ENCODE measurements at regions not wholly inside any gene's neighbourhood (a gene's known extent, or its start where the extent isn't known, plus 50 kb on each side); places are given as distances from the start of the nearest gene placed in this dataset.
"Not testable (repeated sequence)": the region's sequence is repeated elsewhere in the genome, so short reads cannot be mapped to it uniquely, and the experiment has no call there.

GRCh38 chr6:79392094-79392493 is 145.1 kb downstream of the LCA5 start:
- no peak for DNase-seq (ENCODE audit: low spot score)

DNA sequence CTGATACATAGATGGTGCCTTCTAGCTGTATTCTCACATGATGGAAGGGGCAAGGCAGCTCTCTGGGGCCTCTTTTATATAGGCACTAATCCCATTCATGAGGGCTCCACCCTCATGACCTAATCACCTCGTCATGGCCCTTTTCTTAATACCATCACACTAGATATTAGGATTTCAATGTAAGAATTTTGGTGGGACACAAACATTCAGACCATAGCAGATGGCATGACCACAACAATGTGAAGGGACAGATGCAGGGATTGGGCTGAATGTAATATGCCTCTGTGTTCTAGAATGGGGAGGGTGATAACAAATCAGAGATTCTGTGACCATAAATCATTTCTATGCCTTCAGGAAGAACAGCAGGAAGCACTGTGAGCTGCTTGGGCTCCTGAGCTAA is 145.8 kb downstream of the LCA5 start:
- no peak for DNase-seq (ENCODE audit: low spot score)

GRCh38 chr6:79385893-79386292 is 151.3 kb downstream of the LCA5 start:
- DNase-seq (ENCODE audit: low spot score): no peak

- DNase-seq (ENCODE audit: low spot score): no peak
Observed at GRCh38 chr6:79385333-79385732, 150.9 kb upstream of the HMGN3 start.

GRCh38 chr6:79384845-79385244 is 150.4 kb upstream of the HMGN3 start:
- DNase-seq (ENCODE audit: low spot score): no peak

GRCh38 chr6:79378957-79379356 is 144.5 kb upstream of the HMGN3 start:
- no peak for DNase-seq (ENCODE audit: low spot score)

GRCh38 chr6:79377888-79378348 is 143.4 kb upstream of the HMGN3 start:
- no peak for DNase-seq (ENCODE audit: low spot score)

DNA sequence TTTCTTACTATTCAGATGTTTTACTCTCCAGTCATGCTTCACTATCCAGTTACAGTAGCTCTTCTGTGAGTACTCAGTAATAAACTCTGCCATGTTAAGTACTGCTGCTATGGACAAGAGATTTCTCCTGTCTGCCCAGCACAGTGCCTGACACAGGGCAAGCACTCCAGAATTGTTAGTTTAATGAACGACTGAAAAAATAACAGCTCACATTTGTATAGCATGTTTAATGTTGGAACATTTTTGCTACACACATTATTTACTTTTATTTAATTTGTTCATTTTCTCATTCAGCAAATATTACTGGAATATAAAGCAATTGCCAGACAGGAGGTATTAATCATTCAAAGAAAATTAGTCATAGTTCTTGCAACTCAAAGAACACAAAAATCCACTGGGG is 142.6 kb upstream of the HMGN3 start:
- no peak for DNase-seq (ENCODE audit: low spot score)

DNA sequence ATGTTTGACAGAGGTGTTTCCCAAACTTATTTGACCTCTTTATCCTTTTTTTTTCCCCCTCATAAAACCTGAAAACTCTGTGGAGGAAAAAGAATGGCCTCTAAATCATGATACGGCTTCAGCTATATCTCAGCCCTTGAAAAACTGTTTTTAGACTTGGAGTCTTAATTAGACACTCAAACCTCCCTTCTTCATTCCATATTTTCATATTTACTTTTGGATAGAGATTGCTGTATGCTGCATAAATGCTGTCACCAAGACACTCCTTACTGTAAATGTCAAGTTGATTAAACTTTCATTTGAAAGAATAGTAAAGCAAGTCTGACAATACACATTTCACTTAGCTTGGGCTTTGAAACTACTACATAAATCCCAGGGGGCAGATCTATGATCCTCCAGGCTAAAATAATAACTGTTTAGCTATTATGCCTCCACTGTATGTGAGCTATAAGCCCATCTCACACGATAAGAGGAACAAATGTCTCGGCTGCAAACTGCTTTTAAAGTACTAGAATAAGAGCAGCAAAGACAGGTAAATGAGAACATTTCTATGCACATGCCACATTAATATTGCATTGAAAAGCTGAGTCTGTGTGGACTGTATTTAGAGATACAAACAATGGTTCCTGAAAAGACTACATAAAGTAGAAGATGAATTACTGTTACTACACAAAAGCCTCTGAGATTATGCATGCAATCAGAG is 141.3 kb upstream of the HMGN3 start:
- DNase-seq (ENCODE audit: low spot score): no peak

DNA sequence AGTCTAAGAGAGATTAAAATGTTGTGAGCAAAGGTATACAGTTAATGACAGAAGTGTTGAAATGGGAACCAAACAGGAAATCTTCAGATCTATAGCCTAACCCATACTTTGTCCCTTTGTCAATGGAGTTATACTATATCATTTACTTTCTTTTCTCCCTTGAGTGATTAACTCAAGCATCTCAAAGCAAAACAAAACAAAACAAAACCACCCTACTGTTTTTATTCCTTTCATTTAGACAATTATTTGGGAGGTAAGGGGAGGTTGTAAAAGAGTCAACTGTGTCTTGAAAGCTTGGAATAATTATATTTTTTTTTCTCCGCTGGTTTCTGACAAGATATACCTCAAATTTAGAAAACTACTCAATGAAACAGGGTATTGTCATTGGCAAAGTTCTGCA is 139.8 kb upstream of the HMGN3 start:
- no peak for DNase-seq (ENCODE audit: low spot score)

- DNase-seq (ENCODE audit: low spot score): no peak
Observed at GRCh38 chr6:79373880-79374279, 139.4 kb upstream of the HMGN3 start.

DNA sequence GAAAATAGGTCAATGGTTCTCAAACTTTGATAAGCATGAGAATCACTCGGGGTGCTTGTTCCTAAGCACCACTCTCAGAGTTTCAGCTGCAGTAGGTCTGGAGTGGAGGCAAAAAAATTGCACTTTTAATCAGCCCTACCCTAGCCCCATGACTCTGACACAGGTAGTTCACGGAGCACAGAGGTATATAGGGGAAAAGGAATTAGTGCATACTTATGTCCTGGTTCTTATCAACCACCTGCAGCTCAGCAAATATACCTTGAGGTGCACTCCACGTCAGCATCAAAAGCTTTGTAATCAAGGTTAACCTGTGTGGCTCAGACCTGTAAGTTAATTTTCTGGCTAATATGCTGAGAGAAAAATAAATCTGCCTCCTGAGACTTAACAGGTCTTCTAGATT is 138.8 kb upstream of the HMGN3 start:
- no peak for DNase-seq (ENCODE audit: low spot score)

DNA sequence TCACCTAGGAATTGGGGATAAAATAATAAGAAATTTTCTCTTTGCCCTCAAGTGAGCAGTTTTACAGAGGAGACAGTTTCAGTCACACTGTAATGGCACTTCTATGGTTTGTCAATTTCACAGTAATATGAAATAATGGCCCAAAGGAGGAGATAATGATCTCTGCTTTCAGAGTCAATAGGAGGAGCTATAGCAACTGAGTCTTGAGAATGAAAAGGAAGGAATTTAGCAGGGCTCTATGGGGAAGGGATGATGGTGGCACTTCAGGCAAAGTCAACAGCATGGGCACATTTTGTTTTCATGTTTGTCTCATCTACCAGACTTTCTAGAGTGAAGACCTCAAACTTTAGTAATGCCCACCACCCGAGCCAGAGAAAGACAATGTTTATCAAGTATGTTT is 138.3 kb upstream of the HMGN3 start:
- no peak for DNase-seq (ENCODE audit: low spot score)

DNA sequence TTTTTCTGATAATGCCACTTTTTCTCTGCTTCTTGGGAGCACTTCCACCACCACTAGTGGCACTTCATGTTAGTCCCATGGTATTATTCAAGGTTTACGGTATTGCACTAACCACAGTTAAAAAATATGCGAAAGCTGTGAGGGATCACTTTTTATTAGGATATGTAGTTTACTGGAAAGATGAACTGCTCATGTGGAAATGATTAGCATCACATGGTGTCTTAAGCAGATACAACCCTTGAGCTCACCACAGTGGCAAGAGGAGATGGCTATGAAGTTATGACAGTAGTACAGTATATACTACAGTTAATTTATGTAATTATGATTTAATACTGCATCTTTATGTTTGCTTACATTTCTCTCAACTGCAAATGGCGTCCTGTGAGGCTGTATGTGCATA is 134.5 kb upstream of the HMGN3 start:
- no peak for DNase-seq (ENCODE audit: low spot score)

GRCh38 chr6:79363441-79363840 is 129.0 kb upstream of the HMGN3 start:
- not testable (repeated sequence) for DNase-seq (ENCODE audit: low spot score)

DNA sequence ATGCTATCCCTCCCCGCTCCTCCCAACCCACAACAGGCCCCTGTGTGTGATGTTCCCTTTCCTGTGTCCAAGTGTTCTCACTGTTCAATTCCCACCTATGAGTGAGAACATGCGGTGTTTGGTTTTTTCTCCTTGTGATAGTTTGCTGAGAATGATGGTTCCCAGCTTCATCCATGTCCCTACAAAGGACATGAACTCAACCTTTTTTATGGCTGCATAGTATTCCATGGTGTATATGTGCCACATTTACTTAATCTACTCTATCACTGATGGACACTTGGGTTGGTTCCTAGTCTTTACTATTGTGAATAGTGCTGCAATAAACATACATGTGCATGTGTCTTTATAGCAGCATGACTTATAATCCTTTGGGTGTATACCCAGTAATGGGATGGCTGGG is 126.6 kb upstream of the HMGN3 start:
- DNase-seq (ENCODE audit: low spot score): not testable (repeated sequence)

DNA sequence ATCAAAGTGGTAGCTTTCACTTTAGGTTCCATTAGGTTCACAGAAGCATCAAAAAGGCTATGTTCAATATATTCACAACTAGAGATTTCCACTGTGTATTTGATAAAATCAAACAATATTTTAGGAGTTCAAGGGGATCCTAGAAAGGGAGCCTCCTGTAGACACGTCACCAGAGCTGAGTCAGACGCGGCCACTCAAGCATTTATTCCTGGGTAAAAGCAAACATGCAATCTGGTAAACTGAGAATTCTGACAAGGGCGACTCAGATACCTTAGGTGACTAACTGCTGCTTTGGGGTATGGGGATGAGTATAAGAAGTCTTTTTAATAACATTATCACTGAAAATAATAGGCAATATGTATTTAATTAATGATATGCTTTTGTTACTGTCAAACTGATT is 118.7 kb upstream of the HMGN3 start:
- no peak for DNase-seq (ENCODE audit: low spot score)

DNA sequence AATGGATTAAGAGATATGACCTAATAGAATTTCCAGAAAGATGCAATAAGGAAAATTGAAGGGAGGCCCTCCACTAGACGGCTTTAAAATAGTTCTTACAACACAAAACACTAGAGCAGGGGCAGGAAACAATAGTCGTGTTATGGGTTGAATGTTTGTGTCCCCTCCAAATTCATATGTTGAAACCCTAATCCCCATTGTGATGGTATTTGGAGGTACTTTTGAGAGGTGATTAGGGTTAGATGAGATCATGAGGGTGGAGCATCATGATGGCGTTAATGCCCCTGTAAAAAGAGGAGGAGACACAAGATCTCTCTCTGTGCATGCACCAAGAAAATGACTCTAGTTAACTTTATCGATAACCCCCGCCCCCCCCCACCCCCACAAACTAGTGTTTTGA is 104.0 kb upstream of the HMGN3 start:
- DNase-seq (ENCODE audit: low spot score): no peak

GRCh38 chr6:79335133-79335674 is 100.7 kb upstream of the HMGN3 start:
- DNase-seq (ENCODE audit: low spot score): no peak

DNA sequence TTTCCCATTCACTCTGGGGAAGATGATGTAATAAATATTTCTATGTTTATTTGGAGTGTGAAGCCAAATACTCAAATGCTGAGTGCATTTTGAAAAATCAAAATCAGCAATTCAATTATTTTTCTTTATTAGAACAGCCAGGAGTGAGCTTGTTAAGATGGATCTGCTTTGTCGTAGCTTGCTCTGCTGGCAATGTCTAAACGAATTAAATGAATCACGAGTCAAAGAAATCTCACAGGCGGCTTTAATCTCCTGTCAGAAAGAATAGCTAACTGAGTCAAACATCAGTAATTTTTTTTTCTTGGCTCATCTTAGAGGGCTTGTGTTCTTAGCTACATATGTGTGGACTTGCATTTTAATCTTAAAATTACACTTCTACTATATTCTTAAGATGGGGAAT is 100.2 kb upstream of the HMGN3 start:
- DNase-seq (ENCODE audit: low spot score): no peak

GRCh38 chr6:79330704-79331103 is 96.2 kb upstream of the HMGN3 start:
- no peak for DNase-seq (ENCODE audit: low spot score)

DNA sequence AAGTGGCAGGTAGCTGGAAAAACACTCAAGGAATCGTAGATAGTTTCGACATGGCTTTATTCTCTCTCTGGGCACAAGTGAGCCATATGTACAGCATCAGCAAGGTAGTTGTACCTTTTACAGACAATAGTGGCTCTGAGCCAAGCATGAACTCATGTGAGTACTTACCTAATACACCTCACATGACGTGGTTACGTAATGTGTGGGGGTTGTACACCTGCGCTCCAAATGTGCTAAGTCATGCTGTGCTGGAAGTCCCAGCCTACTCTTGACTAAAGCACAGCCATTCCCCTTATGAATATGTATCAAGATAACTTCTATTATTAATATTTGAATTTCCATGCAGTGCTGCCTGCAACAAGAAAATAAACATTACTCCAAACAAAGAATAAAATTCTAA is 78.8 kb upstream of the HMGN3 start:
- no peak for DNase-seq (ENCODE audit: low spot score)

DNA sequence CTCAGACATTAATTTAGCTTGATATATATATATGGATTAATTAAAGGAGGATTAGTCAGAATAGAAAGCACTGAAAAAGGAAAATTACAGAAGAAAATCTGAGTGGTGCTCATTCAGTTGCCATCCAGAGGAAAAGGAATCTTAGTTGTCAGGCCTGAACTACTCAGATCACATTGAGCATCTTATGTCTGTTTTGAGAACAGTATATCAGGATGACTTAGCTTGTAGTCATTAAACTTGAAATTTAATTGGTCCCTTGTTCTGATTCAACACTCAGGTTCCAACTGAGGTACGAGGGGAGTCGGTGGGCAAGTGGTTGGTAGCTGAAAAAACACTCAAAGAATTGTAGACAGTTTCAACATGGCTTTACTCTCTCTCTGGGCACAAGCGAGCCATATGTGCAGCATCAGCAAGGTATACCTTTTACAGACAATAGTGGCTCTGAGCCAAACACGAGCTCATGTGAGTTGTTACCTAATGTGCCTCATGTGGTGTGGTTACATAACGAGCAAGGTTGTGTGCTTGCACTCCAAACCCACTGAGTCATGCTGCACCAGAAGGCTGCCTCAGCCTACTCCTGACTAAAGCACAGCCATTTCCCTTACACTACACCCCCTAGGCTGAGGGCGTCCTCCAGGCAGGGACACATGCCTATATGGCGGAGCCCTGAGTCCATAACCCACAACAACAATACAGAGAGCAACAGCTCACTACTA is 73.0 kb upstream of the HMGN3 start:
- DNase-seq (ENCODE audit: low spot score): no peak

DNA sequence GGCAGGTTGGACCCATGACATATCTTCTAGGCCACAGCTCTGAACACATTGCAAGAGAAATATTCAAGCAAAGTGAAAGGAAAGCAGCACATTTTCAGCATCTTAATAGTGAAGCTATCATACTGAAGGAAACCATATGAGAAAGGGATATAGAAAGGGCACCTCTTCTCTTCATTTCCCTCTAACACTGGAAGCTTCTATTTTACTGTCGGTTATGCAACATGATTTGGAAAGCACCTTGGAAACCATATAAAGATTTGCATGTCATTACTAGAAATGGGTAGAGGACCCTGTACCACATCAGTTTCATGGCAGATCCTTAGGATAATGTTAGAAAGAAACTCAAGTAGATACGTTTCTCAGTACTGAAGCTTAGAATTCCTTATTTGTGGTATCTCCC is 70.5 kb upstream of the HMGN3 start:
- no peak for DNase-seq (ENCODE audit: low spot score)

Data from ecto neural progenitor cell (in vitro differentiated cells).